Upper lobe of left lung (tissue), 4 donors: ENCODE measurements at regions not wholly inside any gene's neighbourhood (a gene's known extent, or its start where the extent isn't known, plus 50 kb on each side); places are given as distances from the start of the nearest gene placed in this dataset.

ENCODE experiments used
- CTCF ChIP-seq, 6 experiments: fragments of 450-650 bp in 4 of 6; fragments of 200-600 bp in 2 of 6; sonication (generic) in 2 of 6; IDR thresholded peaks; one replicate each; pipeline ENCODE4 v1.5.1; 2016 to 2019; ENCODE audit warnings: antibody characterized with exemption in 6 of 6
- EP300 ChIP-seq, 4 donors: sonication (generic); formaldehyde crosslinking; IDR thresholded peaks; one replicate each; pipeline ENCODE4 v1.5.1; 2017; ENCODE audit warnings: antibody characterized with exemption in 4 of 4, control low read depth in 2 of 4
- POLR2A ChIP-seq, 4 donors: fragments of 450-650 bp; IDR thresholded peaks; one replicate each; pipeline ENCODE4 v1.5.1; 2016 to 2017; ENCODE audit warnings: antibody characterized with exemption in 4 of 4, mild to moderate bottlenecking in 2 of 4
- POLR2AphosphoS5 ChIP-seq, 2 donors: sonication (generic); formaldehyde crosslinking; IDR thresholded peaks; one replicate each; pipeline ENCODE4 v1.5.1; 2017; ENCODE audit warnings: antibody characterized with exemption in 2 of 2

- TF ChIP-seq CTCF (IDR thresholded peaks at IDR 0.05) = no peak
- no peak for TF ChIP-seq POLR2A (IDR thresholded peaks at IDR 0.05)
- TF ChIP-seq EP300 (IDR thresholded peaks at IDR 0.05) = no peak
- no peak for TF ChIP-seq POLR2AphosphoS5 (IDR thresholded peaks at IDR 0.05)
Measured at GRCh38 chr6:104022126-104022525, 837.6 kb downstream of the HACE1 start.
